ENCODE measurements at regions not wholly inside any gene's neighbourhood (a gene's known extent, or its start where the extent isn't known, plus 50 kb on each side); places are given as distances from the start of the nearest gene placed in this dataset.

DNA sequence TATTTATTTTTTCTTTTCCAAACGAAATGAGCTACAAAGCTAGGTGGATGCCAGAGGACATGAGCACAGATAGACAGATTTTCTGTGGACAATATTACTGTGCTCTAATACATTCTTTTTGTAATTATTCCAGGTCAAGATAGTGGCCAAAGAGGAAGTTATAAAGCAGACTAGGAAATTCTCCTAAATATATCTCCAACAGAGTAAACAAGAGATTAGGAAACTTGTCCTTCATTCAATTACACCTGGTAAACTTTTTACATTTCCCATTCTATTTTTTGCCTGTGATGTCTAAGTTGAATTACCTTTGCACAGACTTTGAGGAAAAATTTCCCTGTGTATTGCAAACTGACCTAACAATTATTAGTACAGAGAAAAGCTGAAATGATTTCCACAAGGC lies 905.5 kb upstream of the PCDH20 start:
- TF ChIP-seq POLR2AphosphoS5 (IDR thresholded peaks at IDR 0.05; ENCODE audit: borderline replicate concordance, low read depth, low read length) (no peak), EZH2 (IDR thresholded peaks at IDR 0.05) (no peak), FOXP2 (optimal IDR thresholded peaks at IDR 0.05; ENCODE audit: control extremely low read depth, extremely low read length, insufficient read depth) (no peak)
